ENCODE measurements at regions not wholly inside any gene's neighbourhood (a gene's known extent, or its start where the extent isn't known, plus 50 kb on each side); places are given as distances from the start of the nearest gene placed in this dataset.
"Not testable (repeated sequence)": the region's sequence is repeated elsewhere in the genome, so short reads cannot be mapped to it uniquely, and the experiment has no call there.

DNA sequence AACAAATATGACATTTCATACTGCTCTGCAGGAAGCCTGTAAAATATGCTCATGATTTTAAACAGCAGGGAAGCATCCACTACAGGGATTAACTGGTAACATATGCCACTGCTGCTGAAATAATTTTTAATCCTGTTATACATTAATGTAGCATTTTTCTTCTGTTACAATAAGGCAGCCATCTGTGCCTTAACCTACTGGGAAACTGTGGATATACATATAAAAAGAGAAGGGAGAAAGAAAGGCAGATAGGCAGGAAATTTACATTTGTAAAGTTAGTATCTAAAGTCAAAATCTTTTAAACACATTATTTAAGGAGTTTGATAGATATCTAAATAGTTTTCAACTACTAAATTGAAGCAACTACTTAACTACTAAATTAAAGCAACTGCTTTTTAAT, 514.6 kb upstream of the KLHL4 start:
- Histone ChIP-seq H3K27me3 (no peaks in the 10 kb centered on the region), H3K36me3 (no peaks in the 10 kb centered on the region), H3K4me3 (no peak overlapping the region), H3K27ac (no peak overlapping the region), H3K4me1 (no peaks in the 10 kb centered on the region), H3K9me3 (no peaks in the 10 kb centered on the region)
- DNase-seq (no peak), ATAC-seq (ENCODE audit: low FRiP score in 2 of 2) (no peak)
- TF ChIP-seq, protein P1, sequence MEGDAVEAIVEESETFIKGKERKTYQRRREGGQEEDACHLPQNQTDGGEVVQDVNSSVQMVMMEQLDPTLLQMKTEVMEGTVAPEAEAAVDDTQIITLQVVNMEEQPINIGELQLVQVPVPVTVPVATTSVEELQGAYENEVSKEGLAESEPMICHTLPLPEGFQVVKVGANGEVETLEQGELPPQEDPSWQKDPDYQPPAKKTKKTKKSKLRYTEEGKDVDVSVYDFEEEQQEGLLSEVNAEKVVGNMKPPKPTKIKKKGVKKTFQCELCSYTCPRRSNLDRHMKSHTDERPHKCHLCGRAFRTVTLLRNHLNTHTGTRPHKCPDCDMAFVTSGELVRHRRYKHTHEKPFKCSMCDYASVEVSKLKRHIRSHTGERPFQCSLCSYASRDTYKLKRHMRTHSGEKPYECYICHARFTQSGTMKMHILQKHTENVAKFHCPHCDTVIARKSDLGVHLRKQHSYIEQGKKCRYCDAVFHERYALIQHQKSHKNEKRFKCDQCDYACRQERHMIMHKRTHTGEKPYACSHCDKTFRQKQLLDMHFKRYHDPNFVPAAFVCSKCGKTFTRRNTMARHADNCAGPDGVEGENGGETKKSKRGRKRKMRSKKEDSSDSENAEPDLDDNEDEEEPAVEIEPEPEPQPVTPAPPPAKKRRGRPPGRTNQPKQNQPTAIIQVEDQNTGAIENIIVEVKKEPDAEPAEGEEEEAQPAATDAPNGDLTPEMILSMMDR (IDR thresholded peaks at IDR 0.05), result no peak
- TF ChIP-seq POLR2A (IDR thresholded peaks at IDR 0.05), result no peak
- TF ChIP-seq EP300 (IDR thresholded peaks at IDR 0.05), result no peak
- TF ChIP-seq POLR2AphosphoS5 (IDR thresholded peaks at IDR 0.05), result no peak

DNA sequence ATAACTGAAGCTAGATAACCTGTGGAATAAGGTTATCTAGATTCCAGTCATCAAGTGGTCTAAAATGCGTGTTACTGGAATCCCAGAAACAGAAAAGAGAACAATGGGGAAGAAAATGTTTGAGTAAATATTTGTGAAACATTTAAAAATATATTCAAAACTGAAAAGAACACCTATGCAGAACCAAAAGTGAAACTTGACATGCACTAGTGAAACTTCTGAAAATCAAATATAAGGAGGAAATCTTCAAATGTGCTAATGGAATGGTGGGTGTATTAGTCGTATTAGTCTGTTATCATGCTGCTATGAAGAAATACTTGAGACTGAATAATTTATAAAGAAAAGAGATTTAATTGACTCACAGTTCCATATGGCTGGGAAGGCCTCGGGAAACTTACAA, 512.4 kb upstream of the KLHL4 start:
- no peaks in the 10 kb centered on the region for H3K27me3 ChIP-seq
- ATAC-seq (ENCODE audit: low FRiP score in 2 of 2), result no peak
- no peaks in the 10 kb centered on the region for H3K9me3 ChIP-seq
- no peak for DNase-seq
- no peaks in the 10 kb centered on the region for H3K36me3 ChIP-seq
- H3K4me1 ChIP-seq, result no peaks in the 10 kb centered on the region
- no peak for TF ChIP-seq EP300 (IDR thresholded peaks at IDR 0.05)
- TF ChIP-seq, protein P1 (IDR thresholded peaks at IDR 0.05), result no peak
- H3K4me3 ChIP-seq, result no peak overlapping the region
- no peak overlapping the region for H3K27ac ChIP-seq
- WGBS, 2 donors, result 73 to 75% methylated on average over 3 of the region's 3 CpGs

DNA sequence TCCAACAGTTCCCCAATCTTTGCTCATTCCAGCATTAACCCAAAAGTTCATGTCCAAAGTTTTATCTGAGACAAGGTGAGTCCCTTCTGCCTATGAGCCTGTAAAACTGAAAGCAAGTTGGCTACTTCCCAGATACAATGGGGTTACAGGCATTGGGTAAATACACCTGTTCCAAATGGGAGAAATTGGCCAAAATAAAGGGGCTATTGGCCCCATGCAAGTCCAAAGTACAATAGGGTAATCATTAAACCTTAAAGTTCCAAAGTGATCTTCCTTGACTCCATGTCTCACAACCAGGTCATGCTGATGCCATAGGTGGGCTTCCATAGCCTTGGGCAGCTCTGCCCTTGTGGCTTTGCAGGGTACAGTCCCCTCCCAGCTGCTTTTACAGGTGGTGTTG, 511.7 kb upstream of the KLHL4 start:
- Histone ChIP-seq H3K9me3 (no peaks in the 10 kb centered on the region), H3K4me1 (no peaks in the 10 kb centered on the region), H3K27ac (no peak overlapping the region), H3K4me3 (no peak overlapping the region), H3K36me3 (no peaks in the 10 kb centered on the region), H3K27me3 (no peaks in the 10 kb centered on the region)
- TF ChIP-seq, protein P1 (IDR thresholded peaks at IDR 0.05), result no peak
- no peak for TF ChIP-seq POLR2A (IDR thresholded peaks at IDR 0.05)
- TF ChIP-seq POLR2AphosphoS5 (IDR thresholded peaks at IDR 0.05), result no peak
- TF ChIP-seq EP300 (IDR thresholded peaks at IDR 0.05), result no peak
- ATAC-seq (ENCODE audit: low FRiP score in 2 of 2) (no peak), DNase-seq (no peak)

DNA sequence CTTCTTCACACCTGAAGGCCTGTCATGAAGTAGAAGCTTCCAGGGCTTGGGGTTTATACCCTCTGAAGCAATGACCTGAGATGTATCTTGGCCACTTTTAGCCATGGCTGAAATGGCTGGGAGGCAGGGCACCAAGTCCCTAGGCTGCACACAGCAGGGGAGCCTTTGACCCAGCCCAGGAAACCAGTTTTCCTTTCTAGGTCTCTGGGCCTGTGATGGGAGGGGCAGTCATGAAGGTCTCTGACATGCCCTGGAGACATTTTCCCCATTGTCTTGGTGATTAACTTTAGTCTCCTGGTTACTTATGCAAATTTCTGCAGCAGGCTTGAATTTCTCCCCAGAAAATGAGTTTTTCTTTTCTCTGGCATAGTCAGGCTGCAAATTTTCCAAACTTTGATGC, 511.0 kb upstream of the KLHL4 start:
- TF ChIP-seq, protein P1 (IDR thresholded peaks at IDR 0.05), result no peak
- TF ChIP-seq EP300 (IDR thresholded peaks at IDR 0.05), result no peak
- H3K27me3 ChIP-seq, result no peaks in the 10 kb centered on the region
- H3K9me3 ChIP-seq, result no peaks in the 10 kb centered on the region
- DNase-seq (no peak), ATAC-seq (ENCODE audit: low FRiP score in 2 of 2) (no peak)
- H3K4me3 ChIP-seq, result no peak overlapping the region
- no peak overlapping the region for H3K27ac ChIP-seq
- no peaks in the 10 kb centered on the region for H3K4me1 ChIP-seq
- H3K36me3 ChIP-seq, result no peaks in the 10 kb centered on the region

DNA sequence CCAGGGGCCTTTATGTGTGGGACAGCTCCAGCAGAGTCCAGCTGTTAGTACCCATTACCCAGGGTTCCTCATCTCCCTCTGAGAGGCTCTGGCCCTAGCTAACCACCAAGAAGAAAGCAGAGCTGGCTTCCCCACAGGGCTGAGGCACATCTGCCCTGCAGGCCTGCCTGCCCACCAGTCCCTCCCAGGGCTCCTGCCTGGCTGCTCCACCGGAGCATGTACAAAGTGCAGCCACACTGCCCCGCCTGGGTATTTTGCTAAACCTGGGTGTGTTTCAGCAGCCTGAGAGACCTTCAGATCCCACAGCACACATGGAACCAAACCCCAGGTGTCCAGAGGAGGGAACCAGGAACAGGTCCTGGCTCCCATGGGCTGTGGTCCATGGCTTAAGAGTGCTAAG, 500.4 kb upstream of the KLHL4 start:
- no peaks in the 10 kb centered on the region for H3K4me1 ChIP-seq
- DNase-seq (peak in 1 of 2 donors; percentile 3), ATAC-seq (ENCODE audit: low FRiP score in 2 of 2) (no peak)
- H3K27me3 ChIP-seq, result no peaks in the 10 kb centered on the region
- H3K36me3 ChIP-seq, result no peaks in the 10 kb centered on the region
- TF ChIP-seq, protein P1 (IDR thresholded peaks at IDR 0.05), result no peak
- no peak for TF ChIP-seq POLR2AphosphoS5 (IDR thresholded peaks at IDR 0.05)
- no peak for TF ChIP-seq EP300 (IDR thresholded peaks at IDR 0.05)
- no peak for TF ChIP-seq POLR2A (IDR thresholded peaks at IDR 0.05)
- H3K4me3 ChIP-seq, result no peak overlapping the region
- no peak overlapping the region for H3K27ac ChIP-seq
- H3K9me3 ChIP-seq, result no peaks in the 10 kb centered on the region
- WGBS, 2 donors, result 81% methylated on average over 2 of the region's 2 CpGs; no CpG with 5 or more reads in 1 of the 2 donors

DNA sequence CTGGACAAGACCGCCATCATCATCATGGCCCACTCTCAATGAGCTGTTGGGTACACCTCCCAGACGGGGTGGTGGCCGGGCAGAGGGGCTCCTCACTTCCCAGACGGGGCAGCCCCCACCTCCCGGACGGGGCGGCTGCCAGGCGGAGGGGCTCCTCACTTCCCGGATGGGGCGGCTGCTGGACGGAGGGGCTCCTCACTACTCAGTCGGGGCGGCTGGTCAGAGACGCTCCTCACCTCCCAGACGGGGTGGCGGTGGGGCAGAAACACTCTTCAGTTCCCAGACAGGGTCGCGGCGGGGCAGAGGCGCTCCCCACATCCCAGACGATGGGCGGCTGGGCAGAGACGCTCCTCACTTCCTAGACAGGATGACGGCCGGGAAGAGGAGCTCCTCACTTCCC, 484.5 kb upstream of the KLHL4 start:
- H3K4me3 ChIP-seq; H3K9me3 ChIP-seq; H3K4me1 ChIP-seq; H3K27ac ChIP-seq; ATAC-seq (ENCODE audit: low FRiP score in 2 of 2); H3K36me3 ChIP-seq; H3K27me3 ChIP-seq: not testable (repeated sequence)
- WGBS, 2 donors, result 40 to 90% methylated on average over 2 to 25 of the region's 25 CpGs
- DNase-seq, result peak in 1 of 2 donors; percentile 16

Measured in upper lobe of left lung (tissue), 6 donors.